ENCODE measurements at regions not wholly inside any gene's neighbourhood (a gene's known extent, or its start where the extent isn't known, plus 50 kb on each side); places are given as distances from the start of the nearest gene placed in this dataset.

DNA sequence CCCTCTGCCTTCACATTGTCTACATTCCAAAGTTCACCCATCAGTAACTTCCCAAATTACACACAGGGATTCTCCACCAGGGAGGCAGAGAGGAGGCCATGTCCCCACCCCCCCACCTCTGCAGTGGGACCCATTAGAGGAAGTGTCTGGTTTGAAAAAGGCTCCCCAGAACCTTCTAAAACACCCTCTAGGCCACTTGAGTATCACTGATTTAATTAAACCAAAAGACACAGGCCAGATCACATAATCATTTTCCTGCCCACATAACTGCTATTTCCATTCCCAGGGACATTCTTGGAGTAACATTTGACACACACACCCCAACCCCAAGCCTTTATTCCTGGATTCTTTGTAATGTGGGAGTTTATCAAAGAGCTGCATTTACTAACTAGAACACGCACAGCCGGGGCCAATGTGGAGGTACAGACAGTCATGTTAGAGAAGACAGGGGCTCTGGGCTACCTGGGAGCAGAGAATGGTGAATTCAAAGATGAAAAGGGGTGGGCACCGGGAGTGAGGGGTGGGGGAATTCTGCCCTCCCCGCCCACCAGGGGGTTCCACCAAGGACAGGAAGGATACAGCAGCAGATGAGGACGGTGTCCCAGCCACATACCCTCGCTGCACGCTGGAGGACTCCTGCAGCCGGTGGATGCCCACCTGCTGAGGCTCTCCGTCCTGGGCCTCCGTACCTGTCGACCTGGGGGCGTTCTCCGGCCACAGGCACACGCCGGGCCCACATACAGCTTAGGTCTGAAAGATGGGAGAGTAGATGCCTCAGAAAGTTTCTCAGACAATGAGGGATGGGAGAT is 201.4 kb upstream of the CTNNB1 start:
- no peak for DNase-seq

GRCh38 chr3:40999682-41000081 is 199.6 kb upstream of the CTNNB1 start:
- no peak for DNase-seq

DNA sequence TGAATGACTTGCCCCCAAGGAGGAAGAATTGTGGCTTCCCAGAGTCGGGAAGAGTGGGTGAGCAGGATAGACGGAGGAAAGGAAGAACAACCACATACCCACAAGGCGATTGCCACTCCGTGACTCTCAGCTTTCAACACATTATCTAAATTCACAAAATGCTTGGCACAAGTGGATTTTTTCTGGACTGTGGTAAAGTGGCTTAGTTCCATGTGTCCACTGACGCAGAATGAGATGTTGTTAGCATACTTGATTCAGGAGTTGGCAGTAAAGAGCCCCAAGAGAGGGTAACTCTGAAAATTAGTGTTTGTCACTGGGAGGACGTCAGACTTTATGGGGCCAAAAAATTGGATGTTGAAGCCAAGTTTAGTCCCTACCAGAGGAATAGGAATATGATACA is 198.8 kb upstream of the CTNNB1 start:
- no peak for DNase-seq

DNA sequence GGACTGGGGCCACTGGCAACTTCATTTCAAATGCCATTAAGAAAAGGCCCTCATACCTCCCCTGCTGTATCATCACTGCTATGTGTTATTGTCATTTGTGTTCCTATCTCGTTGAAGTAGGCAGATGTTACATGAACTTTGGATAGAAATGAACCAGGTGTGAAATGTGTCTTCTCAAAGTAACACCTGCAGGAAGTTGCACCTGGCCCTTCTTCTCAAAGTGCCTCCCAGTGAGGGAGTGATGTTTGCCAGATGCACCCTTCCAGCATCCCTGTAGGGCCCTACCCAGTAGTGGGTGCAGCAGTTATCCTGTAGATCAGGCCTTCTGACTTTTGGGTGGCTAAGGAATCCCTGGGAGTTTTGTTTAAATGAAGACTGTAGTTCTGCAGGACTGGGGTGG is 197.7 kb upstream of the CTNNB1 start:
- no peak for DNase-seq

DNA sequence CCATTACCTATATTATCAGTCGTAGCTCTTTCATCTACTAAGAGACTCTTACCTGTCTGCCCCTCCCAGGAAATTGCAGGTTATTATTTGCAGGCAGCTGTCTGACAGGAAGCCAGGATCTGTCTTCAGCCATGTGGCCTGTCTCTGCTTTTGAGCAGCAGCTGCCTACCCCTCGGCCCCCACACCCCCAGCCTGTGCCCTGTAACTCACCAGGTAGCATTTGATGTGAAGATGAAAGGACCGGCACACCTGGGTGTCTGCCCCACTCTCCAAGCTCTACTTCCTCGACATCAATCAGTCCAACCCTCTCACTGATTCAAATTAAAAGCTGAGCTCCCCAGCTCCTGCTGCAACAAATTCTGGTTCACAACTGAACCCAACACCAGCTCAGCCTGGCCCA is 197.2 kb upstream of the CTNNB1 start:
- DNase-seq = no peak

- DNase-seq = no peak
Observed at GRCh38 chr3:41007399-41007798, 191.9 kb upstream of the CTNNB1 start.

GRCh38 chr3:41011854-41012253 is 187.5 kb upstream of the CTNNB1 start:
- DNase-seq = no peak

- DNase-seq = peak; percentile 24
Observed at GRCh38 chr3:41018855-41019254, 180.4 kb upstream of the CTNNB1 start.

DNA sequence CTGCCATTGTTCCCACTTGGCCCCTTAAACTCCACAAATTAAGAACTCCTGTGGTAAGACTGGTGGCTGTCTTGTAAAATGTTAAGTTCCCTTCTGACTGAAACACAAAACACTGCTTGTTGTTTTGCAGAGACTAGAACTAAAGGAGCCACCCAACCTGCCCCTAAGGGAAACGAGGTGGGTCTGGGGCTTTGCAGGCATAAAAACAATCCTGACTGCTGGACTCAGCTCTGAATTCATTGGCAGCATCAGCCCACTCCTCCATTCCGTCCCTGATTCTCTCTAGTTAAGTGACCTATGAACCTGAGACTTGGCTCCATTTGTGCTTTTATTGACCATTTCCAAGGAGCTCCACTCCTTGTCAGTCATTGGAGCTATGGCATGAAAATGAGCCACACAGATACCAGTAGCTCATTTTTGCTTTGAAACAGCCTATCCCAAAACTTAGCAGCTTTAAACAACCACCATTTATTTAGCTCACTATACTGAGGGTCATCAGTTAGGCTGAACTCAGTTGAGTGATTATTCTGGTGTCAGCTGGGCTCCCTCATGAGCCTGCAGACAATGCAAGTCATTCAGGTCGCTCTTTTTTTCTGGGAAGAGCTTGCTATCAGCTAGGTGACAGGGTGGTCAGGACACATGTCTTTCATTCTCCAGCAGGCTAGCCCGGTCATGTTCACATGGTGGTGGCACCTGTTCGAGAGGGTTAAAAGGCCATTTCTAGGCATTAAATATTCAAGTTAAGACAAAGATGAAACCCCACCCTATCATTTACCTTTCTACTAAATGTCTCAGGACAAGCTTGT is 175.1 kb upstream of the CTNNB1 start:
- no peak for DNase-seq

DNA sequence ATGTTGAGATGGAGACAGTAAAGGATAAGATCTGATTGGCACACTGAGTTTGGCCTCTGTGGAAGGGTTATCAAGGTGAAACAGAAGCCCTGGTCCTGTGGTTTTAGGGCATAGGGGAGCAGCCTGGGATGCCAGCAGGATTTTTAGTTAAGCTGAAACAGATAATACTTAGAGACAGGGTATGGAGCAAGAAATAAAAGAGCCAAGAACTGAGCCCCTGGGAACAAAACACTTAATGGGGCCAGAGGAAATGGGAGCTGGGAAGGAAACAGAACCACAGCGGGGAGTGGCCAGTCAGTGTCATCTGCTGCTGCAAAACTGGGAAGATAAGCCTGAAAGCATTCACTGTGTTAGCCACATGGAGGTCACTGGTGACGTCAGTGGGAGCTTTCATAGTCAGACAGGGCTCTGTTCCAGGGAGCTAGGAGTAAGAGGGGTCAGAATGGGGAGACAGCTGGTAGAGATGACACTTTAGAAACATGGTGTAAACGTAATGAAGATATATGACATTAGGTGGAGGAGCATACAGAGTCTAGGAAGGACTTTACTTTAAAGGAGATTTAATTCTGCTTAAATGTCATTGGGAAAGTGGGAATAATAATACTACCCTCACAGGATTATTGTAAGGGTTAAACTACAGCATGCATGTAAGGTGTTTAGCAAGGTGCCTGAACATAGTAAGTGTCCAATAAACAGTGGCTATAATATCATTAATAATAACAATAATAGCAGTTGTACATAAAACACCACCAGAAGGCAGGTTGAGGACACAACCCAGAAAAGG is 172.7 kb upstream of the CTNNB1 start:
- peak; percentile 63 for DNase-seq

DNA sequence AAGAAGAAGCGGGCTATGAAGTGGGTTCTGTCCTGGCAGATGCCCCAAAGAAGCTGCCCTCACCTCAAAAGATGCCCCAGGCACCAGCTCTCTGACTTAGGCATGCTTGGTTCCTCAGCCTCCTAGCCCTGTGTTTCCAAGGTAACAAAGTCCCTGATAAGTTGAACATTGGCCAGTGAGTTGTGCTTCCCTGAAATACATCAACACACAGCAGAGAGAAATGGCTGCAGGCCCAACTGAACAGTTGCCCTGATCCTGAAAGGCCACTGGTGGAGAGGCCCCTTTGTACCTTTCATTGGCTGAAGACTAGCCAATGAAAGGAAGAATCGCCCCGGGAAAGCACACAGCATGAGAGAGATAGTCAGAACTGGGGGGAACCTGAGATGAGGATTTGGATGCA is 169.9 kb upstream of the CTNNB1 start:
- no peak for DNase-seq

DNA sequence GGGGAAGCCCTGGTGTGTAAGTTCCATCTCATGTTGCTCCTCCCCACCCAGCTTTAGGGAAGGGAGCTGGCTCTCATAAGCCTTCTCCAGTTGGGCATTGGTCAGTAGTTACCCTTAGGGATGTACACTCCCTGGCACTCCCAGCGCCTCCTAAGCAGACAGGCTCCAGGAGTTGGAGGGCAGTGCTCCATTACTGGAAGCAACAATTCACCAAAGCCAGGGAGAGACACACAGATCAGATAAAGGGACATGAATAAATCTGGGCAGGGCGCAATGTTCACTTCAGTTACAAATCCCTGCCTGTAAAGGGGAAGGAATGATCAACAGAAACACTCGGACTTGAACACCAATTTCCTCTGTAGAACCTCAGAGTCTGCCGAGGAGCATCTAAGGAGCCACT is 169.1 kb upstream of the CTNNB1 start:
- DNase-seq = no peak

DNA sequence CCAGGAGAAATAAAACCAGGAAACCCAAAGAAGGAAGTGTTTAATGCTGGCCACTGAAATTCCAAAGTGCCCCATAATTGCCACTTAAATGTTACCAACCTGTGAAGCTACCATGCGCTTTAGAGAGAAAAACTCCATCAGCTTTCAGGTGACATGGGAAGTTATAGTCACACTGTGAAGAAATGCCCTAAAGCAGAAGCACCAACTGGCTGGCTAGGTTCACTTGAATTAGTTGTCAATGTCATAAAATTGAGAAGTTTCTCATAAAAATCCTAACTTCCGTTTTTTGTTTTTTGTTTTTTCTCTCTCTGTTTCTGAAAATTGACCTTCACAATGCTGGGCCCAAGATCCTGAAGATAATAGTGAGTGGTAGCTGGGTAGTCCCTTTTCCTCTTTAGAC is 167.9 kb upstream of the CTNNB1 start:
- peak; percentile 33 for DNase-seq

- no peak for DNase-seq
Observed at GRCh38 chr3:41033956-41034519, 165.3 kb upstream of the CTNNB1 start.

DNA sequence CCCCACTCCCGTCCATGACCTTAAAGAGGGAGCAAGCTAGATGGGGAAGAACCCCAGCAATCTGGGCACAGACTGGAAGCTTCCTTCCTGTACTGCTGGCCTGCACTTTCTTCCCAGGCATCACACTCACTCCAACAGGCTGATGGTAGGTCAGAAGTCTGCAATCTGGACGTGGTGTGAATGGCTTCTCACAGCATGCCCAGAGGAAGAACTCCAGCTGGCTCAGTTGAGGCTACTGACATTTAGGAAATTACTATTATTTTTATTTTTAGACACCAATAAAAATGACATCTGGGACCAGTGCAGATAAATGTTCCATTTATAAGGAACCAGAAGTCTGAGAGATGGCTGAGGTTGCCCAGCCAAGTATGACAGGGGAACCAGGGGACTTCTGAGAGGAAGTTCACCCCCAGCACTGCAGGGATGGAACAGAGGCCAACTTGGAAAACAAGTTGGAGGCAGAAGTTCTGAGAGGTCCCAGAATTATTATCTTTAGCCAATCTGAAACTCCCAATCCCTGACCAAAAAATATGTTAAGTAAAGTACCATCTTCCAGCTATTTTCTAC is 163.8 kb upstream of the CTNNB1 start:
- no peak for DNase-seq

- no peak for DNase-seq
Observed at GRCh38 chr3:41037651-41038334, 161.5 kb upstream of the CTNNB1 start.

GRCh38 chr3:41040256-41040655 is 159.0 kb upstream of the CTNNB1 start:
- no peak for DNase-seq

GRCh38 chr3:41041462-41041861 is 157.8 kb upstream of the CTNNB1 start:
- DNase-seq = peak; percentile 19

DNA sequence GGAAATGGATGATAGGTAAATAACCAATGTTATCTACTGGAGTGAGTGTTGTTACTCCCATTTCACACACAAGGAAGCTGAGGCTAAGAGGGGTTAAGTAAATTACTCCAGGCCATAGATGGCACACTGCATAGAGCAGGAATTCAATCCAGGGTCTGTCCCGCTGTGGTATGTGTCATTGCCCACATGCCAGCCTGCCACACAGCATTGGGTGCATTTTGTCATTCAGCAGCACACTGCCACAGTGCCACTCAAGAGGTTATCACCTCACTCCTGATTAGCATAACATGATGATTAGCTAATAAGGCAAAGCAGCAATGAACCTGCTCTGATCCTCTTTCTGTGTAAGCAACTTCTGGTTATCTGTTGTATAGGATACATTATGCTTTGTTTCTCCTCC is 157.4 kb upstream of the CTNNB1 start:
- DNase-seq = no peak

GRCh38 chr3:41044523-41044922 is 154.8 kb upstream of the CTNNB1 start:
- no peak for DNase-seq

- DNase-seq = no peak
Observed at GRCh38 chr3:41045491-41045890, 153.8 kb upstream of the CTNNB1 start.

- no peak for DNase-seq
Observed at GRCh38 chr3:41050144-41050543, 149.2 kb upstream of the CTNNB1 start.
